ENCODE measurements at regions not wholly inside any gene's neighbourhood (a gene's known extent, or its start where the extent isn't known, plus 50 kb on each side); places are given as distances from the start of the nearest gene placed in this dataset.
"Not testable (repeated sequence)": the region's sequence is repeated elsewhere in the genome, so short reads cannot be mapped to it uniquely, and the experiment has no call there.

GRCh38 chr2:149692961-149693396 is 105.4 kb upstream of the MMADHC start:
- ATAC-seq (no peak), DNase-seq (no peak)
- intact Hi-C loops (cut with DNase I) = no loop called here

GRCh38 chr2:149690825-149691224 is 103.2 kb upstream of the MMADHC start:
- Histone ChIP-seq H3K36me3 (no peaks in the 10 kb centered on the region), H3K4me1 (no peaks in the 10 kb centered on the region), H3K27me3 (ENCODE audit: low read depth) (no peaks in the 10 kb centered on the region), H3K4me3 (no peak overlapping the region), H3K27ac (no peak overlapping the region), H3K9me3 (no peaks in the 10 kb centered on the region)
- DNase-seq = no peak
- no peak for TF ChIP-seq CTCF (IDR thresholded peaks at IDR 0.05)
- ATAC-seq = no peak
- intact Hi-C loops (cut with DNase I) = no loop called here

More at GRCh38 chr2:149692961-149693396, 105.4 kb upstream of the MMADHC start:
- no peaks in the 10 kb centered on the region for H3K27me3 ChIP-seq (ENCODE audit: low read depth)
- no peak overlapping the region for H3K27ac ChIP-seq
- no peaks in the 10 kb centered on the region for H3K36me3 ChIP-seq
- no peaks in the 10 kb centered on the region for H3K9me3 ChIP-seq
- H3K4me1 ChIP-seq = no peaks in the 10 kb centered on the region
- TF ChIP-seq CTCF (IDR thresholded peaks at IDR 0.05) = no peak
- H3K4me3 ChIP-seq = no peak overlapping the region

- no peak for TF ChIP-seq CTCF (IDR thresholded peaks at IDR 0.05)
- intact Hi-C loops (cut with DNase I) = no loop called here
- no peak for DNase-seq
- no peaks in the 10 kb centered on the region for H3K27me3 ChIP-seq (ENCODE audit: low read depth)
- H3K9me3 ChIP-seq = no peaks in the 10 kb centered on the region
- H3K4me3 ChIP-seq = no peak overlapping the region
- H3K27ac ChIP-seq = no peak overlapping the region
- no peaks in the 10 kb centered on the region for H3K4me1 ChIP-seq
- no peak for ATAC-seq
- no peaks in the 10 kb centered on the region for H3K36me3 ChIP-seq
These were observed 99.5 kb upstream of the MMADHC start for GRCh38 chr2:149687052-149687427.

- Histone ChIP-seq H3K36me3 (no peaks in the 10 kb centered on the region), H3K9me3 (no peaks in the 10 kb centered on the region), H3K4me3 (no peak overlapping the region), H3K4me1 (no peaks in the 10 kb centered on the region), H3K27me3 (ENCODE audit: low read depth) (no peaks in the 10 kb centered on the region), H3K27ac (no peak overlapping the region)
- DNase-seq = no peak
- intact Hi-C loops (cut with DNase I) = no loop called here
- no peak for TF ChIP-seq CTCF (IDR thresholded peaks at IDR 0.05)
- no peak for ATAC-seq
These were observed 98.8 kb upstream of the MMADHC start for GRCh38 chr2:149686136-149687051.

- H3K27me3 ChIP-seq (ENCODE audit: low read depth); ATAC-seq; intact Hi-C loops (cut with DNase I); H3K4me1 ChIP-seq; DNase-seq; H3K27ac ChIP-seq; H3K36me3 ChIP-seq; H3K9me3 ChIP-seq; H3K4me3 ChIP-seq: not testable (repeated sequence)
These were observed 97.8 kb upstream of the MMADHC start for GRCh38 chr2:149685401-149685800.

- H3K9me3 ChIP-seq = no peaks in the 10 kb centered on the region
- no peak overlapping the region for H3K4me3 ChIP-seq
- no peaks in the 10 kb centered on the region for H3K4me1 ChIP-seq
- no peak overlapping the region for H3K27ac ChIP-seq
- H3K36me3 ChIP-seq = no peaks in the 10 kb centered on the region
- intact Hi-C loops (cut with DNase I) = no loop called here
- ATAC-seq = no peak
- TF ChIP-seq CTCF (IDR thresholded peaks at IDR 0.05) = no peak
- H3K27me3 ChIP-seq (ENCODE audit: low read depth) = no peaks in the 10 kb centered on the region
- no peak for DNase-seq
These were observed 91.7 kb upstream of the MMADHC start for GRCh38 chr2:149679286-149679685.
